Urothelium cell line (cell line): ENCODE measurements at regions not wholly inside any gene's neighbourhood (a gene's known extent, or its start where the extent isn't known, plus 50 kb on each side); places are given as distances from the start of the nearest gene placed in this dataset.
"Not testable (repeated sequence)": the region's sequence is repeated elsewhere in the genome, so short reads cannot be mapped to it uniquely, and the experiment has no call there.

Experiments used
- DNase-seq: peaks from one replicate; pipeline ENCODE4 v3.0.0; 2011; ENCODE audit warnings: low spot score, mixed read lengths
- FAIRE-seq: peaks from 2 replicates; lab custom pipeline; 2011; peaks lifted over from hg19 to GRCh38; lab: Jason Lieb, UNC

DNA sequence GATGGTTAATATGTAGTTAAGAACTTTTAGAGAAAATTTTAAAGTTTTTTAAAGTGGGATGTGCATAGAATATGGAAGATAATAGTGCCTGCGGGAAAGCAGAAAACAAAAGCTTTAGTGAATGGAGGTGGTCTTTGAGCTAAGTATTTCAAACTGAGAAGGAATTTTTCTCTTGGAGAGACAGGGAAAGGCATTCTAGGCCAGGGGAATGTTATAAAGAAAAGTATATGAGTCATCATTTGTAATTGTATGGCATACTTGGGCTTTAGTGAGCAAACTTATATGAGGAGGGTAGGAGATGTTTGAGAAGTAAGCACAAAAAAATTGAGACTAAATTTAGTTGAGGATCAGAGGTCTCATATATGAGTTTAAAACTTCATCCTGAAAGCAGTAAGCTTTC lies 467.0 kb downstream of the PPARGC1A start:
- no peak for FAIRE-seq
- no peak for DNase-seq

DNA sequence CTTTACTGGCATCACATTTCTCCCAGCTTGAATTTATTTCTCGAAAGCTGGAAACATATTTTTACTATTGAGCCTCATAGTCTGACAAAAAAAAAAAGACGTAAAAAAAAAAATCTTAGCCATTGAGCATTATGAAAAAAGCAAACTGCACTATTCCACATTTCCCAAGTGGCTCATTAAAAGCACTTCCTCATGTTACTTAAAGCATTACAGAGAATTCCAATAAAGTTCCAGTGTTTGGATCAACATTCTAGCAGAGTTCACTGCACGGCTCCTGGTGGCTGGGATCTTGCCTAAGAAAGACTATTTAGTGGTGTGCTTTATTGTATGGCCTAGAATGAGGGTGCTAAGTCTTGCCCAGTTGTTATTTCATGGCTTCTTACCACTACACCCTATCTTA lies 476.2 kb downstream of the PPARGC1A start:
- FAIRE-seq (no peak), DNase-seq (no peak)

DNA sequence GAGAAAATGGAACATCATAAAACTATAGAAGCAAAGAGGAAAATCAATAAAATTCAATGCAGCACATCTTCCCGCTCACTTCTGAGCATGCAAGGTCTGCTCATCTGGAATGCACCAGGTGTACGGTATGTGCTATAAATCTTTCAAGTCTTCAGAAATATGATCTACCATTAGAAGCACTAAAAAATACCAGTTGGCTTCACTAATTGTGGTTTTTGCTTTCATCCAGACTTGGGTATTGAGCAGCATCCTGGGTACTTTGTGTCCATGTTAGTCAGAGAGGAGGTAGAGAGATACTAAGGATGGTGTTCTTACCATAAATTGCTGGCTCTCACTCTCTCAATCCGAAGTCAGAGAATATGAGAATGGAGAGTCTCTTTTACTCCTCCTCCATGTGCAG lies 477.1 kb downstream of the PPARGC1A start:
- FAIRE-seq (no peak), DNase-seq (no peak)

DNA sequence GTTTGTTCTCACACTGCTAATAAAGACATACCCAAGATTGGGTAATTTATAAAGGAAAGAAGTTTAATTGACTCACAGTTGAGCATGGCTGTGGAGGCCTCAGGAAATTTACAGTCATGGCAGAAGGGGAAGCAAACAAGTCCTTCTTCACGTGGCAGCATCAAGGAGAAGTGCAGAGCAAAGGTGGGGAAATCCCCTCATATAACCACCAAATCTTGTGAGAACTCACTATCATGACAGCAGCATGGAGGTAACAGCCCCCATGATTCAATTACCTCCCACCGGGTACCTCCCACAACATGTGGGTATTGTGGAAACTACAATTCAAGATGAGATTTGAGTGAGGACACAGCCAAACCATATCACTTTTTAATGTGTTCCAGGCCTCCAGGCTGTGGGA lies 480.9 kb downstream of the PPARGC1A start:
- not testable (repeated sequence) for DNase-seq, FAIRE-seq

DNA sequence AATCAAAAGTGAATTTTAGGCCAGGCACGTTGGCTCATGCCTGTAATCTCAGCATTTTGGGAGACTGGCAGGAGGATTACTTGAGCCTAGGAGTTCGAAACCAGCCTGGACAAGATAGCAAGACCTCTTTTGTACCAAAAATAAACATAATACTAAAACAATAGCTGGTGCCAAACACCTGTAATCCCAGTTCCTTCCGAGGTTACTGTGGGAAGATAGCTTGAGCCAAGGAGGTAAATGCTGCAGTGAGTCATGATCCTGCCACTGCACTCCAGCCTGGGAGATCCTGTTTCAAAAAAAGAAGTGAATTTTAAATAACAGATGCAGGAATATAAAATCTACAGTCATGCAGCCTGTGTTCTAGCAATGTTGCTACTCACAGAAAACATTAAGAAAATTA lies 488.3 kb downstream of the PPARGC1A start:
- FAIRE-seq (no peak), DNase-seq (peak; percentile 10)

DNA sequence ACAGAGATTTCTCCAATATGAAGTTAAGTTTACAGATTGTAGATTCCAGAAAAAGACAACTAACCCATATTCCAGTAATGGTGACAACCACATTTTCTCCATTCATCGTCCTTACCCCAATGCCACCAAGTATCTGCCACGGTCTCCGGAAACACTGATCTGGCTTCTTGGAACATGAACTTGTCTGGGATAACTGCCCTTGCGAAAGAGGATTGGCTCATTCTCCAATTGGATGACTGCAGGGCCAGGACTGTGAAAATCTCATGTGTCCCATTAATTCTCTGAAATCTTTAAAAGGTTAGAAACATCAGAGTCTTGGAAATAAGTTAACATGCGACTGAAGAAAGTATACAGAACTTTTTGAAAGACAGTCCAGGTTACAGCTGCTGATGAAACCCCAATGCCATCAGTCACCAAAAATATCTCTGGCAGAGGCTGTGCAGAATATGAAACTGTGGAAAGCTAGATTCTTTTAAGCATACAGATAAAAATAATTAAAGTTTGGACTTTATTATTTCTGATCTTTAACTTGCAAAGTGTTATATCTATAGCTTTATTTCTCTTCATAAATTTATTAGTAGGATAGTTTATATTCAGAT lies 496.9 kb downstream of the PPARGC1A start:
- DNase-seq, result no peak
- FAIRE-seq, result no peak

DNA sequence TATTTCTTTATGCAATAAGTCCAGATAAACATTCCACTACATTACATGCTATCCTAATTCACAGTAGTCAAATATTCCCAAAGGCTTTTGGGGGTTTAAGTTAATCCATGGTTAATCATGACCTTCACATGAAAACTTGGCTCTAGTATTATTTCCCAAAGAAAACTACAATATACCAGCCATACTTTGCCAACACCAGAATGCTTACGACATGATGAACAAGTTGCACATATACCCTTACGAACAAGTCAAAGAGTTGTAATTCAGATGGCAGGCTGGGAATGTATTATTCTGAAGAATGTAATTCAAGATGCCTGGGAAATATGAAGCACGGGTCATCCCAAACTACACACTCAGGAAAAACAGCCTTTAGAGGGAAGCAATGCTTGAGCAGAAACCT lies 499.6 kb downstream of the PPARGC1A start:
- DNase-seq, result no peak
- FAIRE-seq, result no peak

DNA sequence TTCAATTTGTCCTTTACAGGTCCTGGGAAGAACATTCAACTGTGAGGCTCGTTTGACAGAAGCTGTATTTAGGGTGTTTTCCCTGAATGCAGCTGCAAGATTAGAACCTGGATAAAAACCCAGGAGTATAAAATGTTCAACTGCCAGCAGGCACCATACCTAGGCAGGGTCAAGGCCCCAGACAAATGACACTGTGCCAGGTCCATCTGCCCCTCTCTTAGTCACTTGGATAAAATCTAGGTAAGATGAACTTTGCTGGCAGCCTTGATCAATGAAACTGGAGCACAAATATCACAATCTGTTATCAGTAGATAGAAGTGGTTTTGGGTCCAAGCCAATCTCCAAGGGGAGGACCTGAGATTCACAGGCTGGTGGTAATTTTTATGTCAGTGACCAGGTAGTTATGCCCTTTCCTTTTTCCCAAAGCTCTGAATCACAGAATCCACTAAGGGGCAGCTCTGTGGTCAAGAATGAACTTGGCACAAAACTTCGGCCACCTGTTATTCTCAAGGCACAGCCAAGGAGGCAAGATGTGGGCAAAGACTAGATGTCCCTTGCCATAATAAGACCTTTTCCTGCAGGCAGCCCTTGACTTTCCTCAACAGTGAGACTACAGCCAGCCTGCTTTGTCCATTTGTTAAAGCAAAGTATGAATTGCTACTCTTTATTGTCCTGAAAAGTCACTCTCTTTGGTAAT lies 501.0 kb downstream of the PPARGC1A start:
- FAIRE-seq, result no peak
- DNase-seq, result no peak

DNA sequence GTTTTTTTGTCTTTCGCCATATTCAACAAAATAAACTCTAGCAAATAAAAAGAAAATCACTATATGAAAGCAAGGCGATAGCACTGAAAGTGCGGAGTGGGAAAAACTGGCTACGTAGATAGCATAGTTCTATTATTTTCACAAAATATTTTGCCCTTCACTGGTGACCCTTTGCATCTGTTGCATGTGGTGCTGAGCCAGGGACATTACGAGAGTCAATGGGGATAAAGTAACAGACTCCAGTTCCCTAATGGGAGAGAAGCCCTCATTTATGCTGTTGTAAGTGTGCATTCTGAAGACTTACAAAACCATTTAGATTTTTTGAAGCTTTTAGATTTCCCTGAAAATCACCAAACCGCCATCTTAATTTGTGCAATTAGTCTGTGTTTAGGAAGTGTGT lies 501.6 kb downstream of the PPARGC1A start:
- DNase-seq (no peak), FAIRE-seq (no peak)

DNA sequence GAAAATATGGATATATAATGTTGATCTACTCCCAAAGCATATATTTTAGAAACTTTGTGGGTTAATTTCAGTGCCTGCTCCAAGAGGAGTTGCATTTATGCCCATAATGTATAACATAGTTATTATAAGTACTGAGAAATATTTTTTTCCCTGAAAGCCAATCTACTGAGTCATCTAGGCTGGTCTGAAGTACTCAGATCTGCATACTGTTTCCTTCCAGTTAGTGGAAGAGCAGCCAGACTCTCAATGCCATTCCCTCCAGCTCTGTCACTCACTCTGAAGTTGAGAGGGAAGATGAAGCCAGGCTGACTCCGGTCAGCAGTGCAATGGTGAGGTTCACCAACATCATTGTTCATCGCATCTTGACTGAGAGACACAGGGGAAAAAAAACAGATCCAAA lies 505.1 kb downstream of the PPARGC1A start:
- no peak for FAIRE-seq
- DNase-seq, result peak; percentile 54

DNA sequence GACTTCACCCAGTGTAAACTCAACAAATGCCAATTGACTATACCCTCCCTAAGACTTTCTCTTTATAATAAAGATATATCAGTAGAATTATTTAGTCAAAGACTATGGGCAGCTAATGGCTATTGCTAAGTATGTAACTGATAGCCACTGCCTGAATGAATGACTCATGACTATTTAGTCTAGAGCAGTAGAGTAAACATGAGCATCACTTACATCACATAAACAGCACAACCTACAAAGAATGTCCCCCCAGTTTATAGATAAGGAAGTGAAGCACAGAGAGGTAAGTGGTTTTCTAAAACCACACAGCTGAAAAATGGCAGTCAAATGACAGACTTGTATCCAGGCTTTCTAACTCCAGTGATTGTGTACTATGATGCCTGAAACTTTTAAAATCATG lies 507.0 kb downstream of the PPARGC1A start:
- FAIRE-seq (no peak), DNase-seq (no peak)

DNA sequence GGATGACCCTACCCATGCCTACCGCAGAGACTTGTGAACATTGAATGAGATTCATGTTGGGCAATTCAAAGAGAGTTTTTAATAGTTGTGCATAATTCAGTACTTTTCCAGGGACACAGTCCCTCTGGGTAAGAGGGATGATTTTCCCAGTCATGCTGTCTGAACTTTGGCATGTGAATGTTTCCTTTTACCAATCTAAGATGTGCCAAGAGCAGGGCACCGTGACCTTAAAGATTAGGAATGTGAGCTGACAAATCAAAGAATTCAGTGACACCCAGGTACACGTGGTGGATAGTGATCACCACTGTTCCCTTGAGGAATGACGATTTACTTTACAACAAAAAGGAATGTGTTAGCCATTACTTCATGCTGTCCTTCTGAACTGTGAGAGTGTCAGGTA lies 515.6 kb downstream of the PPARGC1A start:
- FAIRE-seq, result no peak

DNA sequence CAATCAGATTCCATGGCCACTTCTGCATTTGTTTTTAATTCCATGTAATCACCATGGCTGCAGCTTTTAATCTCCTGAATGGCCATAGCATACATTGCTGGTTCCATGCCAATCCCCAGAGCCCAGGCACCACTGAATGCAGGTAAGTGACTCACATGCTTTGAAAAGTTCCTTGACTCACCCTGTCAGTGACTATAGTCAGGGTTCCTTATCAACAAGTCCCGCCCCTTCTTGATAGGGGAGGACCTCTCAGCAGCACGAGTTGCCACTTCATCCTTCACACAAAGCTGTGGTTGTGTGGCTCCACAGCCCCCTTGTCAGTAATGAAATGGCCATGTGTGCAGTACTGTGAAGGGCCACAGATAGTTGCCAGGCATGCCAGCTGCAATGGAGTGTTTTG lies 516.6 kb downstream of the PPARGC1A start:
- DNase-seq (peak; percentile 65), FAIRE-seq (no peak)

More for the DNA sequence above, 515.6 kb downstream of the PPARGC1A start:
- DNase-seq, result peak; percentile 13

DNA sequence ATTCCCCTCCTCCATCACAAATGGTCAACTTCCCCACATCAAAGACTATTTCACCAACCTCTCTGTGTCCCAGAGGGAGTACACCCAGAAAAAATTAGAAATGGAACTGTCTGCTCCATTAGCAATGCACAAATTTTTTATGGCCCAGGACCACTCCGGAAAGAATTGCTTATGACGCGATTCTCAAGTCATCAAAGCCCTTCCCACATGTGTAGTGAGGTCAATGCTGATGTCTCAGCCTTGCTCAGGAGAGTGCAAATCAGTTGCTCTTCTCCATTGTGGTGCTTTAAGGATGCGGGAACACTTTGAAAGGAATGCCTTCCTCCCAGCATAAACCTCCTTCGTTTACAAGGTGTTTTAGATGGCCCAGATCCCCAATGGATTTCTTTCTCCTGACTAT lies 518.3 kb downstream of the PPARGC1A start:
- DNase-seq (no peak), FAIRE-seq (no peak)

DNA sequence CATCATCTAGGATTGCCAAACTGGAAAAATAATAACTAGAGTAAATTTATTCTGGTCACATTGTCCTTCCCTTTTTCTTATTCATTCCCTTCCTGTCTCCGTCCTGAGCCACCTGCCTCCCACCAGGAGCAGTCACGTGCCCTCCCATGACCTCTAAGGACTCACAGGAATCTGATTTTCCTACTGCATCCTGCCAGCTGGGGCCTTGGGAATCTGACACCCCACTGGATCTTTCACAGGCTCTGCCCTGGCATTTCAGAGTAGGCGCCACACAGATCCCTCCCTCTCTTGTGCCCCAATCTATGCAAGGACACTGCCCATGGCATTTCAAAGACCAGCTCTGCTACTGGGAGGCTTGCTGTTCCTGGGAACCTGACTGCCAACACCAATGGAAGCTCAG lies 520.5 kb downstream of the PPARGC1A start:
- DNase-seq, result no peak
- no peak for FAIRE-seq

DNA sequence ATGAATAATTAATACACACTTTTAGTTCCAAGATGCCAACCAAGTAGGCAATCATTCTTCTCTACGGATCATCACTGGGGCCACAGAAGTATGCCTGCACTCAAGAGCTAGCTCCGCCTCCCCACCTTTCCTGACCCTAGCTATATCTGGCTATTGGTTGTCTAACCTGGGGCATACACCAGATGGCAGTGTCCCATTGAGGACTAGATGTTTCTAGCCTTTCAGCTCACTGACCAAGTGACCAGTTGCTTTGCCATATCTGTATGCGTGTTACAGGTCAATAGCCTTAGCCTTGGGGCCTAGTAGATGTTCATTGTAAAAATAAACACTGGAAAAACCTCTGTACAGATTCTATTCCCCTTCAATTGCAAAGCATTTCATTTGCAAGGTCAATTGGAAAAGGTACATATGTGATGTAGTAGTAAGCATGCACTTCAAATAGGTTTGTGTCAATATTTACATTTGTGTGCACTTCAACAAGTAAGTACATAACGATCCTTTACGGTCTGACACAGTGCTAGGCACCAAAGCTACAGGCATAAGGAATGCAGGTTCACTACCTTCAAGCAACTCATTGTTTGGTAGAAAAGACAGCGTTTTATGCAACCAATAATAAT lies 521.7 kb downstream of the PPARGC1A start:
- DNase-seq (no peak), FAIRE-seq (no peak)

DNA sequence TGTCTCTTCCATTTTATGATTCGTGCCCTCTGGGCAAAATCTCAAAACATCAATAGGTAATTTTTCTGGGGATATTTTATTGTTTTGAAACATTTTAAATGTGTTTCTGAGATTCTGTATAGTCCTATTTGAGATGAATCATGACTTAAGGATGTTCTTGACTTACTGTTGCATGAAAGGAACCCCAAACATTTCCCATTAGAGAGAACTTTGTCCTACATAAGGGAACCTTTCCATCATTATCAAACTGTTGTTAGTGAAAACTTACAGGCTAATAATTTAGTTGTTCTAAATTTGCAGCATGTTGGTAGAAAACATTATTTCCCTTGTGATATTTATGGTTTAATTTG lies 523.3 kb downstream of the PPARGC1A start:
- DNase-seq, result no peak
- FAIRE-seq, result no peak

DNA sequence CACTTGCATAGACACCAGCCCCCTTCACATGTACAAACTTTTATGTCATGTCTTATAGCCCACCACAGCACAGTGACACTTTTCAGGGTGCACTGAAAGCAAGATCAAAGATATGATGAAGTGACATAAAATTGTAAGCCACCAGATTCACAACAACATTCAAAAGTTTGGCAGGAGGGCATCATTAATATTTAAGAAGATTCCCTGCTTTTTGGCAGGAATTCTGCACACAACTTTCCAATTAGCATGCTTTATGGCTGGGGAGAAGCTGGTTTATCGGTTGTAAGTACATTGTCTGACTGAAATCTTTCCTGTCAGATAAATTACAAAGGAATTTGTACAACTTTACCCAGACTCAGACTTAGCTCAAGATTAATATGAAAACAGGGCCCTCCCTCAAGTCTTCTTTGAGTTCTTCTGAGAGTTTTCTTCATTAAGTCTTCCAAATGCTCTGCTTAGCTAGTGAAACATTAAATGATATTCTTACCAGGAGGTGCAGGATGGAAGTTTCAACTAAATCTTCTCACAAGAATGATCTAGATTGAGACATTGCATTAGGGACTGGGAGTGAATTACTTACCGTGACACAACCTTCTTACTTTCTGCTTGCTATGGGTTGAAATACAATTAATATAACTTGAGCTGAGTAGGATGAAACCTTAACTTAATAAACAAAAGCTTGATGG lies 523.8 kb downstream of the PPARGC1A start:
- FAIRE-seq, result no peak
- DNase-seq, result no peak

DNA sequence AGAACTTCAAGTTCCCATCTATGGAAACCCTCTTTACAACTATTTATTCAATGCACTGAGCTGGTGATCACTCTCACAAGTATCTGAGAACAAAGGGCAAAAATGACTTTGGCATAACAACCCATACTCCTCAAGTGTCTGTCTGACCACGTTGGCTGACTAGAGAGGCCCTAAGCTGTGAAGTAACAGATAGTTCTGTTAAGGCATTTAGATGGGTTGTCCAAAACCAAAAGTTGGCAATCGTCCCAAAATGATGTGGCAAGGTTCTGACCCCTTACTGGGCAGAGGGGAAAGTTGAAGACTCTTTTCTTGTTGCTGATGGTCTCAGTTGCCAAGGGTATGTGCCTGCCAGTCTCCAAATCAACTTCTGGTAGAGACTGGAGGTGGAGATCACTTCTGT lies 524.8 kb downstream of the PPARGC1A start:
- FAIRE-seq (no peak), DNase-seq (no peak)

DNA sequence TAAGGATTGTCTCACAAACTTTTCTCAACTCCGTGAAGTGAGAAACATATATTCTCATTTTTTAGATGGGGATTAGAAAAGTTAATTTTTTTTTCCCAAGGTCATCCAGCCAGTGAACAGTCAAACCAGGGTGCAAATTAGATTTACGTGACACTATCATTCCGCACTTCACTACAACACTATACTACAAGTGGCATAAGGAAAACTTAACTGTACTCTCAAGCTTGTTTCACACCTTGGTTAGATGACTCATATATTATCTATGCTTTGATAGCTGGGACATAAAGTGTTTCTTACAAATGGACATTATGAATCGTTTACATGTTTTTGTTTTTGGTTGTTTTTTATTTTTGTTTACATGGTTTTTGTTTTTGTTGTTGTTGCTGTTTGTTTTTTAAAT lies 525.7 kb downstream of the PPARGC1A start:
- DNase-seq, result no peak
- no peak for FAIRE-seq

DNA sequence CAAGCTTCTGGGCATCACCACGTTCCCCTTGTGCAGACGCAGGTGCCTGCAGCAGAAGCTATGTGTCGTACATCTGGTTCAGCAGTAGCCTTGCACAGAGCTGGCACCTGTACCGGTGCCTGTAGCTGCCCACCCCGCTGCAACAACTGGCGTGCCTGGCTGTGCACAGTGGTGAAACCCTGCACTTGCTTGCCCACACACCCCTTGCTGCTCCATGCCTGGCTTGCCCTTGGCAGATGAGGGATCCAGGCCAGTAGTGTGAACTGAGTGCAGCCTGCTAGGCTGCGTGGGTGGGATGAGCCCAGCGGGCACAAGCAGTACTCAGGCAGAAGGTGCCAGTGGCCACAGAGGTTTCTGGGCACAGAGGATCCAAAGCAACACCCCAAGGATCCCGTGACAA lies 528.4 kb downstream of the PPARGC1A start:
- FAIRE-seq (no peak), DNase-seq (no peak)

DNA sequence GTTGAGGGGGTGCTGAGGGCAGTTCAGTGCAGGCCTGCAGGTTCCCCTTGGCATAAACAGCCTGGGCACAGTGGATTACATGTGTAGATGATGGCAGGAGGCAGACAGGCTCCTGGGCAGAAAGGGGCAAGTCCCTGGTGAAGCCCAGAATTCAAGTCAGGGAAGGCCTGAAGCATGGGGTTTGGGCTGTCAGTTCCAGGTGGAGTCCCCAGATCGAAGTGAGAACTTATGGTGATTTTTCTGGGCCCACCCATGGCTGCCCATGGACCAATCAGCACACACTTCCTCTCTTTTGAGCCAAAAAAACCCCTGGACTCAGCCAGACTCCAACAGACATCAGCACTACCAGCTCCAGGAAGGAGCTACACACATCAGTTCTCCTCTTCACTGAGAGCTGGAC lies 529.1 kb downstream of the PPARGC1A start:
- FAIRE-seq (no peak), DNase-seq (no peak)
